ENCODE measurements at regions not wholly inside any gene's neighbourhood (a gene's known extent, or its start where the extent isn't known, plus 50 kb on each side); places are given as distances from the start of the nearest gene placed in this dataset.

DNA sequence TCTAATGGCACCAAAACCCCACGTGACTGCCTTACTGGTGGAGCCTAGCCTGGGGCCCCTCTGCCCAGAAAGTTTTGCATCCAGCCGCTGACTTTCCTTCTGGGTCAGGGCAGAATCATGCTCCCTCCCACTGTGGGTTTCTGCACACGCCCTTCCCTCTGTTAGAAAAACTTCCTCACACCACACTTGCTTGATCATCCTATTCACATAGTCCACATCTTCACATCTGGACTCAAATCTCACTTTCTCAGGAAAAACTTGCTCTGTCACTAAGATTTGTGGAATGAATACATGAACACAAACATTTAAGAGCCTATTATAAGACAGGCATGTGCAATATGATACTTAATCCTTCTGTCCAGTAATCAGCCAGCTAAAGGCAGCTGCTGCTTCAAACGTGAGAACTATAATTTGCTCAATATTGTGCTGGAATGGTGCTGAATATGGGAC, 274.7 kb downstream of the RND3 start:
- H3K4me1 Mint-ChIP-seq (ENCODE audit: low read depth), result peaks cover 41% of the 10 kb centered on the region
- no peak for DNase-seq (ENCODE audit: low spot score, unreplicated experiment)
- no peaks in the 10 kb centered on the region for H3K36me3 Mint-ChIP-seq (ENCODE audit: insufficient read depth)
- H3K27ac Mint-ChIP-seq, result no peak overlapping the region
- TF ChIP-seq, protein P1, sequence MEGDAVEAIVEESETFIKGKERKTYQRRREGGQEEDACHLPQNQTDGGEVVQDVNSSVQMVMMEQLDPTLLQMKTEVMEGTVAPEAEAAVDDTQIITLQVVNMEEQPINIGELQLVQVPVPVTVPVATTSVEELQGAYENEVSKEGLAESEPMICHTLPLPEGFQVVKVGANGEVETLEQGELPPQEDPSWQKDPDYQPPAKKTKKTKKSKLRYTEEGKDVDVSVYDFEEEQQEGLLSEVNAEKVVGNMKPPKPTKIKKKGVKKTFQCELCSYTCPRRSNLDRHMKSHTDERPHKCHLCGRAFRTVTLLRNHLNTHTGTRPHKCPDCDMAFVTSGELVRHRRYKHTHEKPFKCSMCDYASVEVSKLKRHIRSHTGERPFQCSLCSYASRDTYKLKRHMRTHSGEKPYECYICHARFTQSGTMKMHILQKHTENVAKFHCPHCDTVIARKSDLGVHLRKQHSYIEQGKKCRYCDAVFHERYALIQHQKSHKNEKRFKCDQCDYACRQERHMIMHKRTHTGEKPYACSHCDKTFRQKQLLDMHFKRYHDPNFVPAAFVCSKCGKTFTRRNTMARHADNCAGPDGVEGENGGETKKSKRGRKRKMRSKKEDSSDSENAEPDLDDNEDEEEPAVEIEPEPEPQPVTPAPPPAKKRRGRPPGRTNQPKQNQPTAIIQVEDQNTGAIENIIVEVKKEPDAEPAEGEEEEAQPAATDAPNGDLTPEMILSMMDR (IDR thresholded peaks at IDR 0.05; ENCODE audit: unreplicated experiment), result no peak
- no peaks in the 10 kb centered on the region for H3K9me3 Mint-ChIP-seq (ENCODE audit: low read depth)
- H3K27me3 Mint-ChIP-seq, result peaks cover 9% of the 10 kb centered on the region
- no peak overlapping the region for H3K4me3 Mint-ChIP-seq (ENCODE audit: low read depth)

- TF ChIP-seq, protein P1 (IDR thresholded peaks at IDR 0.05; ENCODE audit: unreplicated experiment), result no peak
- Mint-ChIP-seq H3K4me3 (ENCODE audit: low read depth) (no peak overlapping the region), H3K4me1 (ENCODE audit: low read depth) (peaks cover 38% of the 10 kb centered on the region), H3K27ac (no peak overlapping the region), H3K27me3 (peaks cover 9% of the 10 kb centered on the region), H3K9me3 (ENCODE audit: low read depth) (no peaks in the 10 kb centered on the region), H3K36me3 (ENCODE audit: insufficient read depth) (no peaks in the 10 kb centered on the region)
- DNase-seq (ENCODE audit: low spot score, unreplicated experiment), result no peak
Observed at GRCh38 chr2:150211164-150211631, 276.3 kb downstream of the RND3 start.

DNA sequence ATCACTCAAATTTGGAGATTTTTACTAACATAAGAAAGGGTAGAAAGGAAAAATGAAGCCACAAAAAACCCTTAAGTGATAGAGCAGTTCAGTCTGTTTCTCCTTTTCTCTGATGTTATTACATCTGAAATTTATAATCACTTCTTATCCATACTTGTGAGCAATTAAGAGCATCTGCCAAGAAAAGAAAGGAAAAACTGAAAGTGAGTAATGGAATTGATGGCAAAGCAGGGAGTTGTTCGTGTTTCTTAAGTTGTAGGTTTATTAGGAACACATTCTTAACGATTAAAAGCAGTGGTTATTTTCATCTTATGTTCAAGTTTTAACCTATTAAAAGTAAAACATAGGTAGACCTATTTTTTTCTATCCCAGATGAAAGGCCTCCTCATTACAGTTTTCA, 277.7 kb downstream of the RND3 start:
- no peak for DNase-seq (ENCODE audit: low spot score, unreplicated experiment)
- Mint-ChIP-seq H3K4me3 (ENCODE audit: low read depth) (no peak overlapping the region), H3K27ac (no peak overlapping the region), H3K9me3 (ENCODE audit: low read depth) (no peaks in the 10 kb centered on the region), H3K27me3 (peaks cover 9% of the 10 kb centered on the region), H3K4me1 (ENCODE audit: low read depth) (peaks cover 36% of the 10 kb centered on the region), H3K36me3 (ENCODE audit: insufficient read depth) (no peaks in the 10 kb centered on the region)
- TF ChIP-seq, protein P1 (IDR thresholded peaks at IDR 0.05; ENCODE audit: unreplicated experiment), result no peak

GRCh38 chr2:150208689-150209088, 278.8 kb downstream of the RND3 start:
- Mint-ChIP-seq H3K4me3 (ENCODE audit: low read depth) (no peak overlapping the region), H3K27me3 (peaks cover 9% of the 10 kb centered on the region), H3K36me3 (ENCODE audit: insufficient read depth) (no peaks in the 10 kb centered on the region), H3K4me1 (ENCODE audit: low read depth) (peaks cover 31% of the 10 kb centered on the region), H3K27ac (no peak overlapping the region), H3K9me3 (ENCODE audit: low read depth) (no peaks in the 10 kb centered on the region)
- TF ChIP-seq, protein P1 (IDR thresholded peaks at IDR 0.05; ENCODE audit: unreplicated experiment), result no peak
- DNase-seq (ENCODE audit: low spot score, unreplicated experiment), result no peak

GRCh38 chr2:150207979-150208378, 279.5 kb downstream of the RND3 start:
- Mint-ChIP-seq H3K27me3 (peaks cover 9% of the 10 kb centered on the region), H3K9me3 (ENCODE audit: low read depth) (no peaks in the 10 kb centered on the region), H3K36me3 (ENCODE audit: insufficient read depth) (no peaks in the 10 kb centered on the region), H3K27ac (no peak overlapping the region), H3K4me3 (ENCODE audit: low read depth) (no peak overlapping the region), H3K4me1 (ENCODE audit: low read depth) (peaks cover 27% of the 10 kb centered on the region)
- TF ChIP-seq, protein P1 (IDR thresholded peaks at IDR 0.05; ENCODE audit: unreplicated experiment), result no peak
- no peak for DNase-seq (ENCODE audit: low spot score, unreplicated experiment)
